ENCODE measurements at regions not wholly inside any gene's neighbourhood (a gene's known extent, or its start where the extent isn't known, plus 50 kb on each side); places are given as distances from the start of the nearest gene placed in this dataset.
A peak's percentile ranks its signal among the peaks of the same experiment; 100 is the strongest.

GRCh38 chr11:35868491-35868890, 75.4 kb upstream of the LDLRAD3 start:
- DNase-seq = no peak

- DNase-seq = no peak
These were observed 70.1 kb upstream of the LDLRAD3 start for GRCh38 chr11:35873721-35874120.

GRCh38 chr11:35874751-35875450, 69.0 kb upstream of the LDLRAD3 start:
- DNase-seq = peak in 2 of 56 donors; percentile 8 to 22

GRCh38 chr11:35875466-35875865, 68.4 kb upstream of the LDLRAD3 start:
- DNase-seq = no peak

GRCh38 chr11:35876786-35877185, 67.1 kb upstream of the LDLRAD3 start:
- DNase-seq = no peak

GRCh38 chr11:35878741-35879140, 65.1 kb upstream of the LDLRAD3 start:
- DNase-seq = no peak

- DNase-seq = no peak
These were observed 64.5 kb upstream of the LDLRAD3 start for GRCh38 chr11:35879361-35879760.

- DNase-seq = no peak
These were observed 57.1 kb upstream of the LDLRAD3 start for GRCh38 chr11:35886759-35887158.

GRCh38 chr11:35887737-35888136, 56.1 kb upstream of the LDLRAD3 start:
- DNase-seq = no peak

- DNase-seq = no peak
These were observed 54.9 kb upstream of the LDLRAD3 start for GRCh38 chr11:35888961-35889360.

GRCh38 chr11:35891096-35891495, 52.8 kb upstream of the LDLRAD3 start:
- no peak for DNase-seq

- no peak for DNase-seq
These were observed 51.7 kb upstream of the LDLRAD3 start for GRCh38 chr11:35892166-35892565.

GRCh38 chr11:35893796-35894475, 49.9 kb upstream of the LDLRAD3 start:
- DNase-seq = no peak

Data from amygdala (tissue), 56 donors.